OCI-LY7 (cell line): ENCODE measurements at regions not wholly inside any gene's neighbourhood (a gene's known extent, or its start where the extent isn't known, plus 50 kb on each side); places are given as distances from the start of the nearest gene placed in this dataset.

ENCODE experiments used
- CTCF ChIP-seq: fragments of 200-600 bp; sonication (generic); conservative IDR thresholded peaks from 2 replicates; pipeline ENCODE4 v1.5.1; 2014; ENCODE audit warnings: mild to moderate bottlenecking, antibody characterized with exemption, low read length, moderate library complexity, mixed read lengths
- EZH2phosphoT487 ChIP-seq: fragments of 200-600 bp; sonication (generic); IDR thresholded peaks from 2 replicates; pipeline ENCODE4 v1.6.1; 2018; ENCODE audit warnings: low read depth, borderline replicate concordance, mild to moderate bottlenecking, mixed run types, antibody characterized with exemption, low read length, moderate library complexity, mixed read lengths

GRCh38 chr14:89720076-89720687 is 234.3 kb downstream of the EFCAB11 start:
- TF ChIP-seq CTCF (no peak), EZH2phosphoT487 (no peak)
